Limb (tissue), 2 donors: ENCODE measurements at regions not wholly inside any gene's neighbourhood (a gene's known extent, or its start where the extent isn't known, plus 50 kb on each side); places are given as distances from the start of the nearest gene placed in this dataset.

ENCODE experiments used
- DNase-seq, 2 donors: peaks; one replicate each; pipeline ENCODE4 v3.0.0-alpha.2; 2016; ENCODE audit errors: extremely low spot score in 2 of 2

DNA sequence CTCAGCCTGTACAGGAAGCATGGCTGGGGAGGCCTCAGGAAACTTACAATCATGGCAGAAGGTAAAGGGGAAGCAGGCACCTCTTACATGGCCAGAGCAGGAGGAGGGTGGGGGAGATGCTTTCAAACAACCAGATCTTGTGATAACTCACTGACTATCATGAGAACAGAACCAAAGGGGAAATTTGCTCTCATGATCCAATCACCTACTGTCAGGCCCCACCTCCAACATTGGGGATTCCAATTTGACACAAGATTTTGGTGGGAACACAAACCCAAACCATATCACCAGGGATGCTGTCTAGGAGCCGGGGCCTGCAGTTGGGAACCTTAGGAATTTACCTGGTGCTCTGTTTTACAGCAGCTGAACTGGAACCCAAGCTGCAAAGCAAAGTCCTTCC lies 191.1 kb upstream of the CITED2 start:
- DNase-seq, result no peak

DNA sequence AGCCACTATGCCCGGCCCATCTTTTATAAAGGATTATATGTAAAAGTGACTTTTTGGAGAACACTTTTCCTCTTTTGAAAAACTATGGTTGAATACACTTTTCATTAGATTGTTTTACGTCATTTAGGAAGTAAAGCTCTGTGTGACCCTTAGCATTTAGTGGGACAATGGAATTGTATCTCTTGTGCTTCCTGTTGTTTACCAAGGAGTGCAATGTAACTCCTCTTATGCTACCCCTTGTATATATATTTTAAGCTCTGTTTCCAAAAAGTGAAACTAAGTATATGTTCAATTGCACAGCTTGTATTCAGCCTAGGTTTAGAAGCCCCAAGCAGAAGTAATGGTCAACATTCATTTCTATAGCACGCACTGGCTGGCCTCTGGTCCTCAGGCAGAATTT lies 183.1 kb upstream of the CITED2 start:
- no peak for DNase-seq

DNA sequence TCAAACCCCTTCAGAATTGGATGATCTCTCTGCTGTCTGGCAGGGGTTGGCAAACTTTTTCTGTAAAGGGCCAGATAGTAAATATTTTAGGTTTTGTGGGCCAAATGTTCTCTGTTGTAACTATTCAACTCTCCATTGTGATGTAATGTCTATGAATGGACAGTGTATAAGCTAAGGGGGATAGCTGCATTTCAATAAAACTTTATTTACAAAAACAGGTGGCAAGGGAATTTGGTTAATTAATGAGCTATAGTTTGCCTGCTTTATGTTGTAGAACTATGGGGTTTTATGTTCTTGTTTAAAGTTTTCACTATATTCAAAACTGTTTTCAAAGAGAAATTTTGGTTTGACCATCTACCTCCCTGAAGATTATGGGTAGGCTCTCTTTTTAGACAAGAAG lies 182.1 kb upstream of the CITED2 start:
- no peak for DNase-seq

DNA sequence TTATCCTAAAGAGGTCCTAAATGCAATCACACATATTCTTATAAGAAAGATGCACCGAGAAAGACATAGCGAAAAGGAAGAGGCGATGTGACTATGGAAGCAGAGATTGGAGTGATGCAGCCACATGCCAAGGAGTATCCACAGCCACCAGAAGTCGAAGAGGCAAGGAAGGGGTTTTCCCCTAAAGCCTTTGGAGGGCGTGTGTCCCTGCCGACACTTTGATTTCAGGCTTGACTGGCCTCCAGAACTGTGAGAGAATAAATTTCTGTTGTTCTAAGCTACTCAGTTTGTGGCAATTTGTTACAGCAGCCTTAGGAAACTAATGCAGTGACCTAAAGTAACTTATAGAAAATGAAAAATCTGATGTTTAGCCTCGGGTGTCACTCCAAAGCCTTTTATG lies 179.5 kb upstream of the CITED2 start:
- no peak for DNase-seq

DNA sequence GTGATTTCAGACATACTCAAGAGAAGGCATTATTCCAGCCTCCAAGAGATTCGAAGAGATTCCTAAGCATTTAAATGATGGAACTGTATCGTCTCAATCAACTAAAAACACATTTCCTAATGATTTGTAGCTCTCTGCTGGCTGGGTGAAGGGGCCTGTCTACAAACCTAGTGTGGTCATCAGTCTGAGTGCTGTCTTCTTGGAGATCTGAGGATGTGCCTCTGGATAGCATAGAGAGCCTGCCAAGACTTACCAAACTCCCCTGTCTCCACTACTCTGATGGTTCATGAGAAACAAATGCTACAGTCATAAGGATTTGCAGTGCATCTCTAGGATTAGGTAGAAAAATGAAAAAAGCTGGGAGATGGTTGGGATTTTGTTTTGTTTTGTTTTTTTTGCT lies 176.9 kb upstream of the CITED2 start:
- DNase-seq, result no peak

DNA sequence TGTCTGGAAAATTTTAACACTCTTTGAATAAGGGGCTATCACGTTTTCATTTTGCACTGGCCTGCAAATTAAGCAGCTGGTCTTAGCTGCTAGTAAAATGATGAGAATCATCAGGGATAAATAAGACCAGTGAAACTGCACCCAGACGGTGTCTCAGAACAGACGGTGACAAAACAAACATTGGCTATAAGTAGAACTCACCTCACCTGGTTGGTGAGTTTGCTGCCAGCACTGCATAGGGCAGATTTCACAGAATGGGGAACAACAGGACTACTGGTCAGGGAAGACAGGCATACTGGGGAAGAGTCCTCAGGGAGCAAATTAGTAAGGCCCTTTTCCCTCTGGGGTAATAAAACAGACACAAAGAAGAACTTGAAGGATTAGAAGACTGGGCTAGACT lies 175.9 kb upstream of the CITED2 start:
- no peak for DNase-seq

DNA sequence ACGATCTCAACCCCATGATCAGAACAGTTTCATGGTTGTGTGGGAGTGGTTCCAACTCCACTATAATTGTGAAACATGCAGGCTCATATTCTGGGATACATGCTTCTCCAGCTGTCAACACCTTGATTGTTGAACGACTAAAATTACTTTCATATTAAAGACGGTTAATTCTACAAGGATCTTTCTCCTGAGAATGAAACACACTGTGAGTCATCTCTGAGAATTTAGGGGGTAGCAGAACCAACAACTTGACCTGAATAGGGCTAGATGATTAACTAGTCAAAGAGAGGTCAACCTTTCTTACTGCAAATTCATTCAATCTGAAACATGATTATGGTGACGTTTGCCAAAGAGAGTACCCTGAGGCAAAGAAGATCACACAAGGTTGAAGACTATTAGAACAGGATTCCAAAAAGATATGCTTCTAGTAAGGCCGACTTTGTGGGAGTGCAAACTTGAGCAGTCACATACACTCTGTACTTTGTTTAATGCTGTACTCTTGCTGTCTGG lies 175.2 kb upstream of the CITED2 start:
- DNase-seq, result no peak

DNA sequence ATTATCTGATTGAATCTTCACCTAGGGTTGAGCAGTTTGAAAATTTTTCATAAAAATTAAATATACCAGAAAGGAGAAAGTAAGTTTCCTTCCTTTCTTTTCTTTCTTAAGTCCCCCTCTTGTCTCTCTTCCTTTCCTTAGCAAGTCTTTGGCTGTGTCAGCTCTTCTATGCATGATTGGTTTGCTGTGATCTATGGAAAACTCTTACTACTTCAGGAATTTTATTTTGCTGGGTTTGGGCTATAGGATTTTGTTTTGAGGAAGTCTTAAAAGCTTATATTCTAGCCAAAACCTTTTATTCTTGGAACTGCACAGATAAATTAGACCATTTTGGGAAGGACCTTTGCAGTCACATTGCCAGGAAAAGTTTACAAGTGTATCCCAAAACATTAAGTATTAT lies 173.4 kb upstream of the CITED2 start:
- DNase-seq, result no peak

DNA sequence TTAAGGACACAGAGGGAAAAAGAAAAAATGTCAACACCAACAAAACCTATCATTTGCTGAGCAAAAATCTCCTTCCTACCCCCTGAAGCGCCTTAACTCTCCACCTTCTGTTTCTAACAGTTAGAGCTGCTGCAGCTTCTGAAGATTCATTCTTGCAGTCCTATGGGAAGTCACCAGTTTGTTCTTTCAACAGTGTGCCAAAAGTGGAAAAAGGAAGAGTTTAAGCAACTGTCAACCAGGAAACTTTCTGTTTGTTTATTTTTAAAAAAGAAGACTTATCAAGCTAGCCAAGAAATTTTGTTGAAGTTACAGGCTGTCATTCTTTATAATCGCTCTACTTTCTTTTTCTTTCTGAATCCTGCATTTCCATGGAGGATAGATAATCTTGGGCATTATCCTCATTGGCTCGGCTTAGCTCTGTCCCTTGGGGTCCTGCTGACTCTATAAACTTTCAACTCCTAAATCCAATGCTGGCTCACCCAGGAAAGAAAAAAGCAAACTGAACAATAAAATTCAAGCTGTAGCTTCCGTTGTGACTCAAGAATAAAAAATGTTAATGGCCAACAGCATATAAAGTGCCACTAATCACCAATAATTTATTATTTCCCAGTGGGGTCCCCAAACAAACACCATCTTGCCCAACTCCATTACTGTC lies 172.8 kb upstream of the CITED2 start:
- no peak for DNase-seq

DNA sequence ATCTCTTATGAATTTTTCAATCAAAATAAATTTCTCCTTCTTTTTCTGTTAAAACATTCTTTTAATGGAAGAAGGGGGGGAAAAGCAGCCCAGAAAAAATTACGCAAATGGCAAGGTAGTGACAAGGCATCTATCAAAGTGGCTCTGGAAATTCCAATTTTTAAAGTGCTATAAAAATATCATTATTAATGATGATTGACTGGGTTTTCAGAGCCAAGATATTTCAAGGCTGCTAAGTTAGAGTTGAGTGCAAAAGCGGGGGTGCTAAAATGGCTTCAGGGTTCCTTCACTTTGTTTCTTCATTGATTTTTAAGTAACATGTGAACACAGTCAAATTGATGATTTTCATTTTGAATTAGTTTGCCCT lies 171.6 kb upstream of the CITED2 start:
- no peak for DNase-seq

DNA sequence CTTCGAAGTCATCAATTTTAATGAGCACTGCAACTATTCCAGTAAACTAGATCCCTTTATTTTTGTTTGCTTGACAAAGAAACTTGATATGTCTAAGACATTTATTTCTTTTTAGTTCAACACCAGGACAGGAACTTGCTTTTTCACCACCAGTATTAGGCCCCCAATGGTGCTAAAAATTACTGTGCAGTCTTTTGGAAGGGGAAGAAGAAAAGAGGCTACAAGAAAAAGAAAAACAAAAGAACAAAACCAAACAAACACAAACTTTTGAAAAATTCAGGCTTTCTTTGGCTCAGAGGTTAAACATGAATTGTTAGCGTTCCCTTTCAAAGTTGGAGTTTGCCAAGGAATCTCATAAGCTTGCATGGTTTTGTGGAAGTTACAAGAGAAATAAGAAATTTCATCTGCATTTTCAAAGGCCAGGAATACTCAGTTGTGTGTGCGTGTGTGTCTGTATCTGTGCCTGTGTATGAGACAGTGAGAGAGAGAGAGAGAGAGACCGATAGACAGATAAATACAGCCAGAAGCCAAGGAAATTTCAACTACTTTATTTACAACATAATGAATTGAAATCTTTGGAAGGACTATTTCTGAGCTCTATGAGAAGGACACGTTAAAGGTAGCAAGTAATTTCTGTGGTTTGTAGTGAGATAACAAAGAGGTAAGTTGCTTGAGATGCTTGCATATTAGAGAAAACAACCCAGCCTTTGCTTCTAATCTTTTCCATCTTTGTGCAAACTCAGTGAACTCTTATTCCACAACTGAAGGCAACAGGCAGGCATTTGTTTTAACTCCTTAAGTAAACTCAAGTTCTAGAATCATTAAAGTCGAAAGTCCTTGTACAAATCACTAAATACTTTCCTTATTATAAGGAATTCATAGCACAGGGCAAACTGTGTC lies 171.0 kb upstream of the CITED2 start:
- no peak for DNase-seq

DNA sequence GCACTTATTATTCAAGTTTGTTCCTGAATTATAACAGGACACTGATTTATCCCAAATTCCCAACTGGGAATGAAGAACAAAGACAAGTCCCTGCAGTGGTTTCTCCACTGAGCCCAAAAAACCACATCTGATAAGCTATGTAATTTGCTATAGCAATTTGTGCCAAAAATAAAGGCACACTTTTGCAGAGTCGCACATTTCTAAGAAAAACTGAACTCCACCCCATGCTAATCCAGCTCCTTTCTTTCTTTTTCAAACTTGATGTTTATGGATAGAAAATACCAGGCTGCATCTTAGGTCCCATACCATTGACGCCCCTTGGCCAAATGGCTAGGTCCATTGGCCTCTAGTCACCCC lies 170.2 kb upstream of the CITED2 start:
- no peak for DNase-seq

DNA sequence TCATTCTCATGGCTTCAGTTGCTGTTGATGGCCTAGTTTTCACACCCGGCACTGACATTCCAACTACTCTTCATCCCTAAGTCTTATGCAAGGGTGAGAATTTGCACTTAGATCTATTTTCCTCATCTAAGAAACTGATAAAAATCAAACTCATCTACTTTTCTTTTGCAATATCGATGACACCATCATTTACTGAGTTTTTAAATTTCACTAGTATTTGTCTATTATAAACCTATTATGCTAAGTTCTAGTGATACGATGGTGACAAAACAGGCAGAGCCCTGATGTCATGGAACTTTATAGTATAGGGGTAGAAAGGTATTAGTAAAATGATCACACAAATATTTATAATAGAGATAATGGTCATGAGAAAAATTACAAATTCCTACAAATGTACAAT lies 167.9 kb upstream of the CITED2 start:
- DNase-seq, result no peak

DNA sequence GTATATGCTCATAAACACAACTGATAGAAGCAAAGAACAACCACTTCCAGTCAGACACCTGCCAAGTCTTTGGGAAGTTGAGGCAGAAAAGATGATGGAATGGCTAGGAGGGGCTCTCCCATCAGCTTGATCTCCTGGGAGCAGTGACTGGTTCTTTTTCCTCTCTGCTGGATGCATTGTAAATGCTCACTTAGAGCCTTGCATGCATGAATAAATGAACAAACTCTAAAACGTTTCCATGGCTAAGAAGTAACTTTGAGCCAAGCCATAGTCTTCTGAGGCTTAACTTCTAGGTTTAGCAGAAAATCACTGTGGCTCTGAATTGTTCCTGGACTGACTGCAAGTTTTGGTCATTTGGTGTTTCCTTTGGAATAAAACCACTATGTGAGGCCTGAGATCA lies 166.4 kb upstream of the CITED2 start:
- DNase-seq, result no peak

DNA sequence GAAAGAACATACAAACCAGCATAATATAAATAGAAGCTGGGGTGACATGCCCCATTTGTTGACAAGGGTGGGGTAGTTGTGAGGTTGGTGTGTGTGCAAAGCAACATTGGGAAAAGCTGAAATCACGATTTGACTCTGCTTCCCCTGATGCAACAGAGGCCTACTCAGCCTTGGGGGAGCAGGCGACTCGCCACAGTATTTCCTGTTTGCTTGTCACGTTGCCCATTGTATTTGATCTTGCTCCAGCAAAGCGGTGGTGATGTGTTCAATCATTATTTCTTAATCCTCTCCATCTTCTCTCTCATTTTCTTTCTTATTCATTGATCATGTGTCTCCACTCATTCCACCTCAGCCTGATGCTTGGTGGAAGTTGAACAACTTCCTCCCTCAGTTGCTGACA lies 165.8 kb upstream of the CITED2 start:
- DNase-seq, result no peak

DNA sequence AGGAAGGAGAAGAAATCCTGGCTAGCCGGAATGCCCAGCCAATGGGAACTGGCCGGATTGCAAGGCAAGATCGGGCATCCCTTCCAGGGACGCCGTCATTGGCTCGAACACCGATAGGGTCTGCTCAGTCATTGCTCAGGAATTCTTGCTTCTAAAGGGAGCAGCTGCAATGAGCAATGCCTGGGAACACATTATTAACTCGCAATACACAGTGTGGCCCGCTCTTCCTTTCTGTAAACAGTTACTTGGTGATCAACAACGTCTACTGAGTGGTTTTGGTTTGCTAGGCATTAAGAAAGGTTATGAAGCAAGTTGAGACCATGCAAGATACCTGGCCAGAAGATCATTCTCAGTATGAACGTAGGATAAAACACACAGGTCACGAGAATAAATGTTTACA lies 165.4 kb upstream of the CITED2 start:
- DNase-seq, result no peak

DNA sequence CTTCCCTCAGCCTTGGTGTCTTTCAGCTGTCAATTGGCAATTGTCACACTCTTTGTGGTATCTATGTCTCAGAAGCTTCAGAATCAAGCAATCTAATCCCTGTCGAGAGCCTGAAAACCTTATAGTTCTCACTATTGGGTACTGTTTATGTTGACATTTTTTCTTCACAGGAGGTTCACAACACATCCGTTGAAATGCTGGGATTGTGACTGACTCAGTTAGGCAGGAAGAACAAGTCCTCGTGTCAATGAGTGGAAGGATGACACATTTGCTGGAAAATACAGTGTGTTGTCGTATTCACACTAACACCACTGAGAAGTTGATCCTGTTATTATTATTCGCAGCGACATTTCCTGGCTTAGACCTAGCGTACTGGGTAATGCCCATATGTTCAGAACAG lies 163.9 kb upstream of the CITED2 start:
- DNase-seq, result no peak

DNA sequence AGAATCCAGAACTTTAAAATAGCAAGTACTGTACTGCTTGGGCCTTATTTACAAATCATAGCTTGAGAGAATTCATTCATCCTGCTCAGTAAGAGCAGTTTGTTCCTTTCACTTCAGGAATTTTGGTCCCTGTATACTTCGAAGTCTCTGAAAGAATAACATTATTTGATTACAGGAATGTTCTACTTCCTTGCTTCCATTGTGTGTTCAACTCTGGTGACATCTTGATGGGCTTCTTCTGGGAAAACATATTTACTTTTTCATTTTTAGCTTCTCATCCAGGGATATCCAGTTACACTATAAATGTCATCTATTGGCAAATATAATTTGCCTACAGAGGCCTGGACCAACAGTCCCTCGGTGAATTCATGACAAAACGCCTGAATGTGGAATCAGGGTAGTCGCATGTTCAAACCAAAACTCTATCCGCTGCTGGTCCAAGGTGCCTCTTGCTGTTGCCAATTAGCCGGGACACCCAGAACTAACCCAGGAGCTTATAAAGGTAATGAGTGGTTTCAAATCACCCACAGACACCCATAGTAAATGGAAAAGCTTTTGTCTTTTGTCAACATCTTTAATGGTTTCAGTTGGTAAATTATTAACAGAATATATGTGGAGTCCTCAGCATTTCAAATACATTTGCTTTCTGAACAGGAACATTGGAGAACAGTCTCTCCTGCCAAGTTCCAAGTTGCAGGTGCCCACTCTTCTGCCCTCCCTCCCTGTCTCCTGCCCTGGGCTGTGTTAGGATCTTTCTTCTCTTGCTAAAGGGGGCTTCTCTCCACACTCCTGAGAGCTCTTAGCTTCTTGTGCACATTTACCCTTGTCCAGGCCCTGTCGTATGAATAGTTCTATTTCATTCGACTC lies 162.5 kb upstream of the CITED2 start:
- DNase-seq, result no peak

DNA sequence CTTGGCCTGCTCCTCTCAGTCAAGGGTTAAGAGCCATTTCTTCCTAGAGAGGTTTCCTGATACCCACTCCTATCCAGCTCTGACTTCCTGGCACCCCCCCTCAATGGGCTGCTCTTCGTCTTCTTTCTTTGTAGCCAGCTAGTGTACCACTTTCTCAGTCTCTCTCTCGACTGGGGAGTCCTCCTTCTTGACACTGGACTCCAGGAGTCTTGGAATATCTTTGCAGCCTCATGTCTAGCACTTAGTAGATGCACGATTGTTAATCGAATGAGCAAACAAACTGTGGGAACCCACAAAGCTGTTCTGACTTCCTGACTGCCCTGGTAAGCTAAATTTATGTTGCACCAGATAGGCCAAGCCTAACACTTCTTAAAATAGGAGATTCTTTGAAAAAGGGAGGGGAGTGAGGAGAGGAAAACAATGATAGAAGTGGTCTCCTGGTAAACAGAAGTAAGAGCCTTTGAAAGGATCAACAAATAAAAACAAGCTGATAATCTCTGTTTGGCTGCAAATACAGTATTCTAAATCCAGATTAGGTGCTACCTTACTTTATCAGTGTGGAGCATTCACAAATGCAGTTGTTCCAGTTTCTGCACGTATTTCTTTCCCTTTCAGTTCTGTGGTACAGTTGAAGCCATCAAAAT lies 160.1 kb upstream of the CITED2 start:
- DNase-seq, result no peak

DNA sequence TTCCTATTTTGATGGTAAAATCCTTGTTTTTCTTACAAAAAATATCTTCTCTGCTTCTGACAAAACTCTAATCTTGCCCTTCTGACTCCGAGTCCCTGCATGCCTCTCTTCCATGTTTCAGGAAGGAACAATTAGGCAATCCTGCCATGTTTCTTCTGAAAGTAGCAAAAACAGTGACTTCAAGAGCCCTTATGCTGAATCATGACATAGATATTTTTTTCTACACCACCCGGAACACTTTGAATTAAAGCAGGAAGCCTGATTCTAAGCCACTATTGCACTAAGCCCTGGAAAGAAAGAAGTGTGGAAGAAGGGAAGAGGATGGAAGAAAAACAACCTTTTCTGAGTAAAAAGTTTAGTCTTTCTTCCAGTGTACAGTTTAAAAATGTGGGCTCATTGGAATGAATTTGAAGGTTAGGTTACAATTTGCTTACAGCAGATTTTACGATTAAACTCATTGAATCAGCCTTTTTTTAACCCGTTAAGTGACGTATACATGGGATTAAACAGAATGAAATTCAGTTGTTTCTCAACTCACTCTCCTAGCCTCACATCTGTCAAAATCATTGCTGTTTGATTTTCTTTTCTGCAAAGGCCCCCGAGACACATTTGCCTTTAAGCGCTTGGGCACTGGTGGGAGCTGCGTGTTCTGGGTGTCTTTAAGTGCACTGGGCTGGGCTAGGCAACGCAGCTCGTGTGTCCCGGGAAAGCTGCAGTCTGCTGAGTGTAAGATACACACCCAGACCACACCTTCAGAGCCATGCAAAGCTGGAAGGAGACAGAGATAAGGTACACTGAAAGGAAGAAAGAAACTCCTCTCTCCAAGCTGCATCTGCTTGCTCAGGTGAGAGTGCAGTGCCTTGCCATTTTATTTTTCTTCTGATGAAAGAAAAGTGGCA lies 159.4 kb upstream of the CITED2 start:
- DNase-seq, result no peak

DNA sequence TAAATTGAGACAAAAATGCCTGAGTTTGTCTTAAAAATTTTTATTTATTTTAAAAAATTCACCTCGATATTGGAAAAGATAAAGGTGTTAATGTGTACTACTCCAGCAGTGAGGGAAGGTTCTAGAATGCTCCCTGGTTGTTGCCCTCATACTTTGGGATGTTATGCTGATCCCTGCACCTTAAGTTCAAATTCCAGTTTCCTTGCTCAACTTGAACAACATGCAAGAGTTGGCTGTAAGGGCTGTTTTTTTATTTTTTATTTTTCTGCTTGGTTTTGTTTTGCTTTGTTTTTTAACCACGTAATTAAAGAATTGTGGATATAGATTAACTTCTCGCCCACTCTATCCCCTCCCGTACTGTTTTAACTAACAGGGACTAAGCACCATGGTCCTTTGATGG lies 158.7 kb upstream of the CITED2 start:
- no peak for DNase-seq
